ENCODE measurements at regions not wholly inside any gene's neighbourhood (a gene's known extent, or its start where the extent isn't known, plus 50 kb on each side); places are given as distances from the start of the nearest gene placed in this dataset.
"Not testable (repeated sequence)": the region's sequence is repeated elsewhere in the genome, so short reads cannot be mapped to it uniquely, and the experiment has no call there.

GRCh38 chr21:32934068-32934467, 91.7 kb upstream of the OLIG2 start:
- DNase-seq (ENCODE audit: low read depth in 2 of 2, low spot score in 1 of 2) = not testable (repeated sequence)

GRCh38 chr21:32934829-32935228, 90.9 kb upstream of the OLIG2 start:
- no peak for DNase-seq (ENCODE audit: low read depth in 2 of 2, low spot score in 1 of 2)

GRCh38 chr21:32940079-32941014, 85.4 kb upstream of the OLIG2 start:
- peak in 1 of 2 donors; percentile 14 for DNase-seq (ENCODE audit: low read depth in 2 of 2, low spot score in 1 of 2)

GRCh38 chr21:32941263-32941662, 84.5 kb upstream of the OLIG2 start:
- no peak for DNase-seq (ENCODE audit: low read depth in 2 of 2, low spot score in 1 of 2)

- DNase-seq (ENCODE audit: low read depth in 2 of 2, low spot score in 1 of 2) = no peak
Observed at GRCh38 chr21:32946654-32947053, 79.1 kb upstream of the OLIG2 start.

- DNase-seq (ENCODE audit: low read depth in 2 of 2, low spot score in 1 of 2) = no peak
Observed at GRCh38 chr21:32947736-32948135, 78.0 kb upstream of the OLIG2 start.

- no peak for DNase-seq (ENCODE audit: low read depth in 2 of 2, low spot score in 1 of 2)
Observed at GRCh38 chr21:32949701-32950100, 76.0 kb upstream of the OLIG2 start.

GRCh38 chr21:32951041-32951440, 74.7 kb upstream of the OLIG2 start:
- DNase-seq (ENCODE audit: low read depth in 2 of 2, low spot score in 1 of 2) = no peak

- no peak for DNase-seq (ENCODE audit: low read depth in 2 of 2, low spot score in 1 of 2)
Observed at GRCh38 chr21:32954353-32954752, 71.4 kb upstream of the OLIG2 start.

- no peak for DNase-seq (ENCODE audit: low read depth in 2 of 2, low spot score in 1 of 2)
Observed at GRCh38 chr21:32955311-32956060, 70.2 kb upstream of the OLIG2 start.

- DNase-seq (ENCODE audit: low read depth in 2 of 2, low spot score in 1 of 2) = no peak
Observed at GRCh38 chr21:32956061-32956656, 69.6 kb upstream of the OLIG2 start.

GRCh38 chr21:32957545-32957944, 68.2 kb upstream of the OLIG2 start:
- no peak for DNase-seq (ENCODE audit: low read depth in 2 of 2, low spot score in 1 of 2)

GRCh38 chr21:32958288-32959002, 67.3 kb upstream of the OLIG2 start:
- no peak for DNase-seq (ENCODE audit: low read depth in 2 of 2, low spot score in 1 of 2)

- no peak for DNase-seq (ENCODE audit: low read depth in 2 of 2, low spot score in 1 of 2)
Observed at GRCh38 chr21:32962268-32962667, 63.5 kb upstream of the OLIG2 start.

- no peak for DNase-seq (ENCODE audit: low read depth in 2 of 2, low spot score in 1 of 2)
Observed at GRCh38 chr21:32965129-32965680, 60.5 kb upstream of the OLIG2 start.

GRCh38 chr21:32966120-32966519, 59.6 kb upstream of the OLIG2 start:
- DNase-seq (ENCODE audit: low read depth in 2 of 2, low spot score in 1 of 2) = no peak

- DNase-seq (ENCODE audit: low read depth in 2 of 2, low spot score in 1 of 2) = not testable (repeated sequence)
Observed at GRCh38 chr21:32968103-32968502, 57.6 kb upstream of the OLIG2 start.

GRCh38 chr21:32974653-32975052, 51.1 kb upstream of the OLIG2 start:
- DNase-seq (ENCODE audit: low read depth in 2 of 2, low spot score in 1 of 2) = no peak

GRCh38 chr21:32975811-32976431, 49.8 kb upstream of the OLIG2 start:
- DNase-seq (ENCODE audit: low read depth in 2 of 2, low spot score in 1 of 2) = no peak

Data from stimulated activated CD8-positive, alpha-beta memory T cell treated with anti-CD3 and anti-CD28 coated beads, Interleukin-4, amount 100 ng/mL, for 4 hours (primary cell).